Ramos (cell line): ENCODE measurements at regions not wholly inside any gene's neighbourhood (a gene's known extent, or its start where the extent isn't known, plus 50 kb on each side); places are given as distances from the start of the nearest gene placed in this dataset.
"Not testable (repeated sequence)": the region's sequence is repeated elsewhere in the genome, so short reads cannot be mapped to it uniquely, and the experiment has no call there.

ENCODE experiments used
- in situ Hi-C: fragments of 300-500 bp; cut with MboI; formaldehyde crosslinking; loops from one replicate; pipeline ENCODE4 v1.14.3; 2022; ENCODE audit warnings: low sequenced_read_pairs; ENCODE audit not compliant: unreplicated experiment

GRCh38 chr12:97616946-97617345, 154.3 kb downstream of the RMST start:
- in situ Hi-C loops, result no loop called here

DNA sequence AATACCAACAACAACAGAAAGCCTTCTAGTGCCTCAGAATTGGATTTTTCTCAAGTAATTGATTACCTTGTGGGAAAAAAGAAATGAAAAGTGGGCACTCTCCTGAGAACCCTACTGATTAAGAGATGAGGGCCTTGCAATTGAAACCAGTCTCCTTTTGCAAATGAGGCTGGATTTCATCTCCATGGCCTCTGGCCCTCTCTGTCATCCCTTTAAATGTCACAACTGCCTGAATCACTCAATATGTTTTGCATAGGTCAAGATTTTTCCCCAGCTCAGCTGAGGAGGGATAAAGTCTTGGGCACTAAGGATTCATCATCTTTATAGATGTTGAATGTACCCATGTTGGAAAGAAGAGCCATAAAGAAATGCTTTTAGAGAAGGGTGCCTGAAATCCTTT, 166.4 kb downstream of the RMST start:
- in situ Hi-C loops, result no loop called here

GRCh38 chr12:97629382-97629781, 166.8 kb downstream of the RMST start:
- in situ Hi-C loops, result no loop called here

GRCh38 chr12:97630356-97630755, 167.8 kb downstream of the RMST start:
- in situ Hi-C loops, result no loop called here

DNA sequence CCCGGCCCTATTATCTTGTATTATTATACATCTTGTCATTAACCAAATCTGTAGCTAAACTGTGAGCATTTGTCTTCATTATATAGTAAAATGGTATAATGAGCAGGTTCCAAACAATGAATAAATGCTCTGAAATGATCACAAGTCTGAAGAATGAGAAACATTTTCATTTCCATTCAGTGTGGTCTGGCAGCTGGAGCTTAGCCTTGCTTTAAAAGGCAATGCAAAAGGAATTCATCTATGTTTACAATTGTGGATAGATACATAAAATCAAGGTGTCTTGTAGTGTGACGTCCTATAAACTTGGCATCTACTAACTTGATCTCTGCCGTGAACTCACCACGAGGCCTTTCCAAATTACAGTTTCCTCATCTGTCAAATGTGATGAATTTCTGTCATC, 168.3 kb downstream of the RMST start:
- in situ Hi-C loops, result no loop called here

GRCh38 chr12:97637770-97638169, 175.2 kb downstream of the RMST start:
- in situ Hi-C loops, result no loop called here

DNA sequence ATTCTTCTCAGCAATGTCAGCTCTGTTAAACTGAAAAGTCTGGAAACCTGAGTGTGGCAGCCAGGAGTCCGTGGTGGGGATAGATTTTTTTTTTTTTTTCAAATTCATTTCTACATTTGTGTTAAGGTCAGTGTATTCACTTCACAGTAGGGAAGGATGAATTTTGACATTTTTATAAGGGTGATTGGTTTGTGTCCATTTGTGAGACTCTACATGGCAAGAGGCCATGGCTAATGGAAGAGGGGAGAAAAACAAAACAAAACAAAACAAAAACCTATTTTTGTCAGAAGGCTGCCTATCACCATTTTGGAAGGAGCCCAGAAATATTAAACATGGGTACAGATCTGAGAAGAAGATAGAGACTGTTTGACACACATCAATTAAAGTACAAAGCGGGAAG, 176.1 kb downstream of the RMST start:
- in situ Hi-C loops, result no loop called here

DNA sequence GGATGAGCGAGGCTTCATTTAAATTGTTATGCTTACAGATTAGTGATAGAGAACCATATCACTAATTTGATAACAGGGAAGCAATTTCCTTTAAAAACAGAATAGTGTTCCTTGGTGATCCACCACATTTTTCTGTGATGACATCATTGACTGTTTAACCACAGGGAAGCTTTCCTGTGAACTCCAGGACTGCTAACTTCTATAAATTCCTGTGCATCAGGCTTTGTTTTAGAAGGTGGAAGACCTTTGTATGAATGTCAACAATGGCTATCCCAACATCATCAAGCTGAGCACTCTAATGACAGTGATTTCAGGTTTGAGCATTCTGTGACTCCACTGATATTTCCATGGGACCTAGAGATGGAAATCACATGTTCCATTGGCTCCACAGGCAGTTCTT, 177.1 kb downstream of the RMST start:
- in situ Hi-C loops, result no loop called here

DNA sequence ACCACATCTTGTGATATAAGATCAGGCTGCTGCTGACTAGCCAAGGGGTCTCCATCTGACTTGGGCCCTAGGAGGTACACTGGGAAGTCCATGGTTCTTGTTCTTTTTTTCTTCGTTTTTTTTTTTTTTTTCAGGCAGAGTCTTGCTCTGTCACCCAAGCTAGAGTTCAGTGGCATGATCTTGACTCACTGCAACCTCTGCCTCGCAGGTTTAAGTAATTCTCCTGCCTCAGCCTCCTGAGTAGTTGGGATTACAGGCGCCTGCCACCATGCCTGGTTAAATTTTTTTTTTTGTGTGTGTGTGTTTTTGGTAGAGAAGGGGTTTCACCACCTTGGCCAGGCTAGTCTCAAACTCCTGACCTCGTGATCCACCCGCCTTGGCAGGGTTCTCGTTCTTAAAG, 178.2 kb downstream of the RMST start:
- in situ Hi-C loops, result no loop called here

- in situ Hi-C loops, result no loop called here
Observed at GRCh38 chr12:97642911-97643310, 180.3 kb downstream of the RMST start.

DNA sequence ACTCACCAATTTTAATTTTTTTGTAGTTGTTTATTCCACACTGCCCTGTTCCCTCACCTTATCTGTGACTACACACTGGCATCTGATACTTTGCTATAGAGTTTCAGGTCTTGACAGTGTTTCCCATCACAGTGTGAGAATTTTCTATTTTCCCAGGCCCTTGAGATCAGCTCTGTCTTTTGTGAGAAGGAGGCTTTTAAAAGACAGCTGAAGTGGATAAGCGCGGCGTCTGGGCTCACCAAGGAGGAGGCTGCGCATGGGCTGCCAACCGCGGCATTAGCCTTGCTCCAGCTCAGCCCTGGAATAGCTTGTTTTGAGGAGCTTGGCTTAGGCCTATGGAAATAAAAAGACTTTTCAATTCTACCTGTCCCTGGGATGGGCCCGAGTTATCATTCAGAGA, 181.3 kb downstream of the RMST start:
- in situ Hi-C loops, result no loop called here

- in situ Hi-C loops, result no loop called here
Observed at GRCh38 chr12:97645726-97646125, 183.1 kb downstream of the RMST start.

- in situ Hi-C loops, result no loop called here
Observed at GRCh38 chr12:97647142-97647541, 184.5 kb downstream of the RMST start.

DNA sequence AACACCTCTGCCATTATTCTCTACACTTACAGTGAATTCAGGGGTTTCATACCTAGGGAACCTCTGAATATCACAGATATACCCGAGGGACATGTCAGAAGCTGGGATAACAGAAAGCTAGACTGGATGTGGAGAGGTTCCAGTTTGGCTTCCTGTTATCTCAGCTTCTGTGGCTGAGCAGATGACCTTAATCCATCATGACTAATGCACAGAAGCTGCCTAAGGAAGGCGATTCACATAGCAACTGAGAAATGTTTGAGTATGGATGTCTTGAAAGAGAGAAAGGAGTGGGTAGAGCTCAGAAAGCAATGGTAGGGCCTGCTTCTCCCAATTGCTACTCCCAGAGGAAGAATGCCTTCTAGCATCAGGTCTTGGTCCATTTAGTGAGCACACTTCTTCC, 187.6 kb downstream of the RMST start:
- in situ Hi-C loops, result no loop called here

- in situ Hi-C loops, result not testable (repeated sequence)
Observed at GRCh38 chr12:97656548-97656947, 193.9 kb downstream of the RMST start.

DNA sequence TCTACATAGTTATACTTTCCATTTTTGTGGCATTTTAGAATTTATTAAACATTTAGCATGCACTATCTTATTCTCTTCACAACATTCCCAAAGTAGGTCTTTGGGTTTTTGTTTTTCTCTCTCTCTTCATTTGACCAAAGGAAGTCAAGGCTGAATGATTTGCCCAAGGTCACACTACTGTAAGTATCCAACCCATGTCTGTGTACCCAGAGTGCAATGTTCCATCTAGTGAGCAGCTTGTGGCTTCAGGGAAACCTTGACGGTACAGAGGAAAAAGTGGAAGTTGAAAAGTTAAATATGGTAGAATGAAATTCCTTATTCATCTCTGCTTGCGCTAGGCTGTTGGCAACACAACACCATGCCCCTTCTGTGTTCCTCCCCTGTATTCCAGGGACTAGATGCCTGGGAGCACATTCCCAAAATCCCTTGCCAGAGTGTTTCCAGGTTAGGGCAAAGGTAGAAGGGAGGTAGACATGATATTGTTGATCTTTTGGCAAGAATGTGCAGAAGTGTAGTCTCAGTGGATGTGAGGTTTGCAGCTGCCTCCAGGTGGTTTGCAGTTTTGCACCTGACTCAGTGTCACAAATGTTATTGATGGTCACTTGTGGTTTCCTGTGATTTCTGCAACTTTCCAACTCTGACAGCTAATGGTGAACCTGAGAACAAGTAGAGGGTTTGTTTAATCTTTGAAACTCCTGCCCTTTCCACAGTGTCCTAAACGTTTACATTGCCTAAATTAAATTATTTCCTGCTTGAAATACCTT, 196.7 kb downstream of the RMST start:
- in situ Hi-C loops, result no loop called here

GRCh38 chr12:97666263-97666662, 203.7 kb downstream of the RMST start:
- in situ Hi-C loops, result no loop called here

GRCh38 chr12:97672870-97673269, 210.3 kb downstream of the RMST start:
- in situ Hi-C loops, result no loop called here

DNA sequence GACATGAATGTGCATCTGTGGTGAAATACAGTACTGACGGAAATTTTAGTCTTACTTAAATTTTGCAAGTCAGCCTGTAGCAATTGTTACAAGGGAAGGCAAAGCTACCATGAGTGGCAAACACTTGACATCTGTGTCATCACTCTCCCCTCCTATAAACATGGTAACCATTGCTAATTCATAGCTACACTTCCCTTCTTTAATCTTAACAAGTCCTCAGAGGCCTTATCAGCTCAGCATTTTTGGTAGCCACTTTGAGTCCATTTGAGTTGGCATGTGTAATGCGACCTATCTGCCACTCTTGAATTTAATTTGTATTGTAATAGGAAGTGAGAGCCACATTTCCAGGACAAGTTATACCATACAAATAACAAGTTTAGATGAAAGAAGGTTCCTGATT, 218.1 kb downstream of the RMST start:
- in situ Hi-C loops, result no loop called here

DNA sequence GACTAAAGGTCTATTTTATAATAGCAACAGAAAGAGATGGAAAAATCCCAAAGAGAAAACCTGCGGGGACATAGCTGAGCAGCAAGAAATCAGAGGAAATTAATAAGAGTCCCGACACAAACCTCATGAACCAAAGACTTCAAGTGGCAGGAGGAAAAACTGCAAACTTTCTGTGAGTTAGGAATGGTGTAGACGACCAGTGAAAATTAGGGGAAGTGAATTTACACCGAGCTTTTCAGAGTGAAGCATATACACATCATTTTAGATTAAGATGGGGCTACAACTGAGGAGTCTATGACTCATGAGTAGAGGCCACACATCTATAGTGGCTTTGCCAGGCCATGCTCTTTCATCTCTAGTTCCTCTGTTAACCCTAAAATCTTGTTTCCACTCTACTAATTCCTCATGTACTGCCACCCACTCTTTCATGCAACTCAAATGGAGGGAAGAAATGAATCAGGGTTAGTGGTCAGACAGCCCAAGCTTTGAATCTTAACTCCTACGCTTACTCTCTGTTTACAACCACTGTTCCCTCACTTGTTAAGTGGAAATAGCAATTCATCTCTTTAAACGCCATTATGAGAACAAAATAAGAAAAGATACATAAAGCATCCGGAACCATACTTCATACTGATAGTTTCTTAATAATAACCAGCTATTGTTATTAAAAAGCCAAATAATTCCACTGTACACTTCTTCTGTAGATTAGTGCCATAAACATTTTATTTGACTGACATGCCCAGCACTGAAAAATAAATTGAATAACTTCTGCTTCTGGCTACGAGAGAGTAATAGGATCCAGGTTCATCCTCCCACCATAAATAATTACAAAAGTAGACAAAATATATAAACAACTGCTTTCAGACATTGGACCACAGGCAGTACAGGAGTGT, 219.3 kb downstream of the RMST start:
- in situ Hi-C loops, result no loop called here

GRCh38 chr12:97685360-97685759, 222.8 kb downstream of the RMST start:
- in situ Hi-C loops, result no loop called here

GRCh38 chr12:97701901-97702300, 239.3 kb downstream of the RMST start:
- in situ Hi-C loops, result no loop called here
